ENCODE measurements at regions not wholly inside any gene's neighbourhood (a gene's known extent, or its start where the extent isn't known, plus 50 kb on each side); places are given as distances from the start of the nearest gene placed in this dataset.

- TF ChIP-seq EZH2phosphoT487 (IDR thresholded peaks at IDR 0.05; ENCODE audit: low read depth) = no peak
- TF ChIP-seq CTCF (IDR thresholded peaks at IDR 0.05; ENCODE audit: low read depth, low read length) = no peak
- H3K79me2 ChIP-seq (ENCODE audit: low read length) = no peaks in the 10 kb centered on the region
- H3K9me3 ChIP-seq (ENCODE audit: insufficient read depth, low read length) = no peaks in the 10 kb centered on the region
- H3K27me3 ChIP-seq (ENCODE audit: low read depth, low read length) = no peaks in the 10 kb centered on the region
- H3K4me3 ChIP-seq (ENCODE audit: low read length) = no peak overlapping the region
- H3K36me3 ChIP-seq (replicated peaks; ENCODE audit: low read depth, low read length) = no peaks in the 10 kb centered on the region
- H2AFZ ChIP-seq (ENCODE audit: low read depth, low read length) = no peak overlapping the region
- no peak overlapping the region for H3K27ac ChIP-seq (ENCODE audit: low read length)
- H3K4me2 ChIP-seq (ENCODE audit: low read length) = no peak overlapping the region
- no peaks in the 10 kb centered on the region for H4K20me1 ChIP-seq (ENCODE audit: insufficient read depth, low read length)
- no peaks in the 10 kb centered on the region for H3K4me1 ChIP-seq (ENCODE audit: low read length)
- H3K9ac ChIP-seq (ENCODE audit: low read length) = no peak overlapping the region
These were observed 249.7 kb downstream of the IKZF2 start for GRCh38 chr2:212901604-212902275.

- no peak overlapping the region for H3K27ac ChIP-seq (ENCODE audit: low read length)
These were observed 250.7 kb downstream of the IKZF2 start for GRCh38 chr2:212900715-212901114.

GRCh38 chr2:212898011-212898410 lies 253.4 kb downstream of the IKZF2 start:
- Histone ChIP-seq H3K4me1 (ENCODE audit: low read length) (no peaks in the 10 kb centered on the region), H3K36me3 (replicated peaks; ENCODE audit: low read depth, low read length) (no peaks in the 10 kb centered on the region), H3K4me3 (ENCODE audit: low read length) (no peak overlapping the region), H3K9ac (ENCODE audit: low read length) (no peak overlapping the region), H2AFZ (ENCODE audit: low read depth, low read length) (no peak overlapping the region), H3K27me3 (ENCODE audit: low read depth, low read length) (no peaks in the 10 kb centered on the region), H3K79me2 (ENCODE audit: low read length) (no peaks in the 10 kb centered on the region), H4K20me1 (ENCODE audit: insufficient read depth, low read length) (no peaks in the 10 kb centered on the region), H3K9me3 (ENCODE audit: insufficient read depth, low read length) (no peaks in the 10 kb centered on the region), H3K27ac (ENCODE audit: low read length) (no peak overlapping the region), H3K4me2 (ENCODE audit: low read length) (no peak overlapping the region)
- TF ChIP-seq CTCF (IDR thresholded peaks at IDR 0.05; ENCODE audit: low read depth, low read length) = no peak
- no peak for TF ChIP-seq EZH2phosphoT487 (IDR thresholded peaks at IDR 0.05; ENCODE audit: low read depth)

More at GRCh38 chr2:212900715-212901114, 250.7 kb downstream of the IKZF2 start:
- no peak overlapping the region for H3K9ac ChIP-seq (ENCODE audit: low read length)
- H3K9me3 ChIP-seq (ENCODE audit: insufficient read depth, low read length) = no peaks in the 10 kb centered on the region
- no peaks in the 10 kb centered on the region for H4K20me1 ChIP-seq (ENCODE audit: insufficient read depth, low read length)
- H3K27me3 ChIP-seq (ENCODE audit: low read depth, low read length) = no peaks in the 10 kb centered on the region
- H3K4me2 ChIP-seq (ENCODE audit: low read length) = no peak overlapping the region
- H3K36me3 ChIP-seq (replicated peaks; ENCODE audit: low read depth, low read length) = no peaks in the 10 kb centered on the region
- H3K4me3 ChIP-seq (ENCODE audit: low read length) = no peak overlapping the region
- TF ChIP-seq CTCF (IDR thresholded peaks at IDR 0.05; ENCODE audit: low read depth, low read length) (no peak), EZH2phosphoT487 (IDR thresholded peaks at IDR 0.05; ENCODE audit: low read depth) (no peak)
- no peak overlapping the region for H2AFZ ChIP-seq (ENCODE audit: low read depth, low read length)
- H3K79me2 ChIP-seq (ENCODE audit: low read length) = no peaks in the 10 kb centered on the region
- no peaks in the 10 kb centered on the region for H3K4me1 ChIP-seq (ENCODE audit: low read length)

- Histone ChIP-seq H3K27ac (ENCODE audit: low read length) (no peak overlapping the region), H3K4me1 (ENCODE audit: low read length) (peaks cover 3% of the 10 kb centered on the region; the same call in 1 of the 2 replicates), H3K4me3 (ENCODE audit: low read length) (no peak overlapping the region)
These were observed 254.1 kb downstream of the IKZF2 start for GRCh38 chr2:212897296-212897695.

More at GRCh38 chr2:212897296-212897695, 254.1 kb downstream of the IKZF2 start:
- Histone ChIP-seq H3K79me2 (ENCODE audit: low read length) (no peaks in the 10 kb centered on the region), H3K4me2 (ENCODE audit: low read length) (no peak overlapping the region), H3K9ac (ENCODE audit: low read length) (no peak overlapping the region), H4K20me1 (ENCODE audit: insufficient read depth, low read length) (no peaks in the 10 kb centered on the region), H3K36me3 (replicated peaks; ENCODE audit: low read depth, low read length) (no peaks in the 10 kb centered on the region), H3K9me3 (ENCODE audit: insufficient read depth, low read length) (no peaks in the 10 kb centered on the region), H2AFZ (ENCODE audit: low read depth, low read length) (no peak overlapping the region), H3K27me3 (ENCODE audit: low read depth, low read length) (no peaks in the 10 kb centered on the region)
- TF ChIP-seq CTCF (IDR thresholded peaks at IDR 0.05; ENCODE audit: low read depth, low read length) = no peak
- no peak for TF ChIP-seq EZH2phosphoT487 (IDR thresholded peaks at IDR 0.05; ENCODE audit: low read depth)

Measured in OCI-LY3 (cell line).